HG03025 (cell line): ENCODE measurements at regions not wholly inside any gene's neighbourhood (a gene's known extent, or its start where the extent isn't known, plus 50 kb on each side); places are given as distances from the start of the nearest gene placed in this dataset.
A peak's percentile ranks its signal among the peaks of the same experiment; 100 is the strongest.
"Not testable (repeated sequence)": the region's sequence is repeated elsewhere in the genome, so short reads cannot be mapped to it uniquely, and the experiment has no call there.

Experiments
- ATAC-seq: cut with Tn5 transposase; IDR thresholded peaks from one replicate; pipeline ENCODE4 v1.9.1; 2021; ENCODE audit warnings: mild to moderate bottlenecking, moderate library complexity; ENCODE audit not compliant: unreplicated experiment, low FRiP score

DNA sequence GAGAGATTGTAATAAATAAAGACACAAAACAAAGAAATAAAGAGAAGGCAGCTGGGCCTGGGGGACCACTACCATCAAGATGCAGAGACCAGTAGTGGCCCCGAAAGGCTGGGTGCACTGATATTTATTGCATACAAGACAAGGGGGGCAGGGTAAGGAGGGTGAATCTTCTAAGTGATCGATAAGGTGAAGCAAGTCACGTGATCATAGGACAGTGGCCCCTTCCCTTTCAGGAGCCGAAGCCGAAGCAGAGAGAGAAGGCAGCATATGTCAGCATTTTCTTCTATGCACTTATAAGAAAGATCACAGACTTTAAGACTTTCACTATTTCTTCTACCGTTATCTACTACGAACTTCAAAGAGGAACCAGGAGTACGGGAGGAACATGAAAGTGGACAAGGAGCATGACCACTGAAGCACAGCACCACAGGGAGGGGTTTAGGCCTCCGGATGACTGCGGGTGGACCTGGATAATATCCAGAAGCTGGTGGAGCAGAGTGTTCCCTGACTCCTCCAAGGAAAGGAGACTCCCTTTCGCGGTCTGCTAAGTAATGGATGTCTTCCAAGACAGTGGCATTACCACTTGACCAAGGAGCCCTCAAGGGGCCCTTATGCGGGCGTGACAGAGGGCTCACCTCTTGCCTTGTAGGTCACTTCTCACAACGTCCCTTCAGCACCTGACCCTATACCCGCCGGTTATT lies 126.4 kb downstream of the RBM46 start:
- not testable (repeated sequence) for ATAC-seq

DNA sequence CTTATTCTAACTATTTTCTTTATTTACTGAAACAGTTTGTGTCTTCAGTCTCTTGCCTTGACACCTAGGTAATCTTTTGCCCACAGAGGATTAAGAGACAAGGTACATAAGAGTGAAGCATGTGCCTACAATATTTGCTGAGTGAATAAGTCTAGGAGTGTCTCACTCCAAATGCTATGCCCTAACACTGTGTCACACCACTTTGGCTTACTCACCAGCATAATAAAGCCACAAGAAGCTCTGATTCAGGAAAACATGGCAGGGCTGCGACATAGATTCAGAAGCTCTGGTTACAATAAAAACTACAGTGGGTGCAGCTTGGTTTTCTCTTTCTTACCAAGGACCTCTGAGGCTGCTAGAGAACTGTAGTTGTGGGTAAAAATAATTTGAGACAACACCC lies 127.1 kb downstream of the RBM46 start:
- ATAC-seq, result no peak

DNA sequence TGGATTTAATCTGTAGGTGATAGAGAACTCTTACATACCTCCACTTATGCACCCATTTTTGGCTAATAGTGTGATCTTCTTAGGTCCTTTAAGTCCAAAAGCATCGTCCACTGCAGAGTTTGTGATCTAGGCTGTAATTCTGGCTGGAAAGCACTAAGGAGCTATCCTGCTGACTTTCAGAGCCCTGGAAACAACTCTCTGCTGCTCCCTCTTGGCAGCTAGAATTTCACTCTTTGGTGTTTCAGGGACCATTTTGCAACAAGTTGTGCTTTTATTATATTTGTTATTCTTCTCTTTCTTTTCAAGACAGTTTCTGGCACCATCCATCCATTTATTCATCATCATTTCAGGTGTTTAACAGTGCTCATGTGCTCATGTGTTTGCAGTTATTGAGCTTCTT lies 130.0 kb downstream of the RBM46 start:
- no peak for ATAC-seq

DNA sequence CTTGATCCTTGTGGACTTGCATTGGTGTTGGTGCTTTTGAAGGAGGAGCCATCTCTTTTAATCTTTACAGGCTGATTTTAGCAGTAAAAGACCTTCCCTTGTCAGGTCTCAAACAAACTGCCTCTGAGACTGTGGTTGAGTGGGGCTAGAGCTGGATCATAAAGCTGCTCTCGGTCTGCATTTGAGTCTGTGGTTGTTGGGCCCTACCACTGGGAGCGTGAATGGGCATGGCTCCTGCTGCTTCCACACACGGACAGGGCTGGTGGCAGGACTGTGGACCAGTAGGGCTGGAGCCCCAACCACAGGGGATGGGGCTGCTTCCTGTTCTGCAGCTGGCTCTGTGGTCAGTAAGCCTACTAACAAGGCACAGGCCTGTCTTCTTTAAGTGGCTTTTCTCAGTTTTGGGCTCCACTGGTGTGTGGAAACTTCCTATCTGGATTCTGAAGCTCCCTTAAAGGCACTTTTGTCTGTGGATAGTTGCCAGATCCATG lies 130.6 kb downstream of the RBM46 start:
- ATAC-seq, result no peak

DNA sequence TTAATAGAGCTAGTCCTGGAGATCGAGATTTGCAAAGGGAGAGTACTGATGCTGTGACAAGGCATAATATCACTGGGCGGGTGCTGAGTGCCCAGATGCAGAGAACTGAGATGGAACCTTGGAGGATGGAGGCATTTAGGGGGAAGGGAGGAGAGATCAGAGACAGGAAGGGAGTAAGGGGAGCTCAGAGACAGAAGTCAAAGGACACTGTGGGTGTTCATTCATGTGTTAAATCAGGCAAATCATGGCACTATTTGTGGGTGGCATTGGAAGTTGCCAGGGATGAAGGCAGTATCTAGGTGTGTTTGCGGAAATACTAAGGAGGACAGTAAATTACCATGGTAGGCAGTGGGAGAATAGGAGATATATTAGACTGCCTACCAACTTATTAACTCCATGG lies 135.0 kb downstream of the RBM46 start:
- no peak for ATAC-seq

DNA sequence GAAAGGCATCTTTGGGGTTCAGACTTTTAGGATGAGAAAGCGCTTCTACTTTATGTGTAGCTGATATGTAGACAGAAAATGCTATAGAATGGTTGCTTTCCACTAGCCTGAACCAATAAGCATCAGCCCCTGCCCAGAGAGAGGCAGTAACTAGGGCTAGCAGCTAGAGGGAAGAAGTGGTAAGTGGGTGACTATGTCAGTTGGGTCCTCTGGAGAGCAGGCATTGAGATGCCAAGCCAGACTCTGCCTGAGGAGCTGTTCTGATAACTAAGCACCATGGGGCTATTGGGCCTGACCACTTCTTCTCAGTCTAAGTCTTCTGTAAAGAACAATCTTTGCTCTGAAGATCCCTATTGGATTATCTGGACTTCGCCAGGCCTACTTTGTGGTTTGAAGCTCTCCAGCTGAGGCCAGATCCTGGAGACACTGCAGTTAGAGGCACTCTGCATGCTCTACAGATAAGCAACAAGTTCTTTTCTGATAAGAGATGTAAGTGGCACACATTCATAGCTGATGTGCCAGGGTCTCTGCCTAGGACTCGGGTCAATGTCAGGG lies 146.1 kb downstream of the RBM46 start:
- ATAC-seq, result no peak

DNA sequence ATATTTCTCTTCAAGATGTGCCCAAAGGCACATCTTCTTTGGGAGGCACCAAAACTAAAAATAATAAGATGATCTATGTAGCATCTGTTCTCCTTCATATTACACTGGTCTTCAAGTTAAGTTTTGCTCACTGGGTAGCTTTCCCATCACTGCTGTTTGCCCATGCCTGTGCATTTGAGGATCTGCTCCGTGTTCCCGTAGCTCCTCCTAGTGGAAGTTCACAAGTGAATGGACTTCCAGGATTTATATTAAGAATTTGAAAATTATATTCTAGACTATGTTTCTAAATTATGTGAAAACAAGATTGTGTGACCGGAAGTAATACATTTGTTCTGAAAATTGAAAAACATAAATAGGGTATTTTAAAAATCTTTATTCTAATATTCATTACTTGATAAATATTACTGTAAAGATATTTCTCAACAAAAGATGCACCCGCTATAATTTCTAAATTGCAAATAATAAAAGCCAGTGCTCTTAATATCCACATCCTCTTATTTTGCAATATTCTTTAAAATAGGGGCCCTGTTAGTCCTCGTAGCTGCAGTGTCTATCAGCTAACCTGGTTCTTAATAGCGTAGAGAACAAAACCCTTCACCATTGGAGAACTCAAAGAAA lies 147.7 kb downstream of the RBM46 start:
- ATAC-seq, result no peak

DNA sequence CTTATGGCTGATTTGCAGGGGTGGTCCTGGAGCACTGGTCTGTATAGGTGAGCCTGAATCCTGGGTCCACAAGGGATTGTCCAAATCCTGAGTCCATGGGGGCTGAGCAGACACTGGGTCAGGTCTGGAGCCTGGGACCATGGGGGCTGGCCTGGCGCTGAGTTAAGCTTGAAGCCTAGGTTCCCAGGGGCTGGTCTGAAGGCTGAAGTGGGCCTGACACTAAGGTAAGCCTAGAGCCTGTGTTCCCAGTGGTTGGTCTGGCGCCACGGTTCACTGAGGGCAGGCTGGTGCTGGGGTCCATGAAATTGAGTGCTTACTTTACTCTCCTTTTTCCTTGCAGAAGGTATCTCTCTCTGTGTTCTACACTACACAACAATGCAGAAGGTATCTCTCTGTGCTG lies 155.8 kb downstream of the RBM46 start:
- no peak for ATAC-seq

DNA sequence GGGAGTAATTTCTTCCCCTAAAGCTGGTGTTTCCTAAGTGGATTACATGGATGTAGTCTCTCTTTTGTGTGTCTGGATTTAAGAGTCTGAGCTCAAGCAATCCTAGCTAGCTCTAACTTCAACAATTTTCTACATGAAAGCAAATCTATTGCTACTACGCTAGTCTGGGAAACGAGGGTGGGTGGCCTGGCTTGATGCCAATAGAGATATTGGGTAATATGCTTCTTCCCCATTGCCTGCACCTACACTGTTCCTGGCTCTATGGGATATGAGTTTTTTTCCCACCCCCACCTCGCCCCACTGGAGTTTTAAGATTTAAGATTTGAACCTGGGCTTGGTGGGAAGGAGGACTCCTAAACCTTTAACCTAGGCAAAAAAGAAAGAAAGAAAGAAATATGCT lies 158.8 kb downstream of the RBM46 start:
- ATAC-seq, result no peak

DNA sequence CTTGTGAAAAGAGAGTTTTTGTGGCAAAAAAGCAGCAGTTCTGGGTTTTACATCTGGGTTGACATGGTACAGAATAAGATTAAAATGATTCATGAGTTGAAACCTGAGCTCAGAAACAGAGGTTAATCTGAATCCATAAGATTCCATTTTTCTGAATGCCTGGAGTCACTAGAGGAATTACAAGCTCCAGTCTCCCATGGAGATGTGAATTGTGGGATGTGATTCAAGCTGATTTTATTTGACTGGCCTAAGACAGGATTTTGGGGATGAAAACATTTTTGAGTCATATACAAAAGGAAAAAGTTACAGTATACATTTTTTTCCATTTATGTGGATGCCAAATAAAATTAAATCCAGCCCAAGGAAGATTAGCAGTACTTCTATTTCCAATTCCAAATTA lies 161.1 kb downstream of the RBM46 start:
- ATAC-seq, result no peak

DNA sequence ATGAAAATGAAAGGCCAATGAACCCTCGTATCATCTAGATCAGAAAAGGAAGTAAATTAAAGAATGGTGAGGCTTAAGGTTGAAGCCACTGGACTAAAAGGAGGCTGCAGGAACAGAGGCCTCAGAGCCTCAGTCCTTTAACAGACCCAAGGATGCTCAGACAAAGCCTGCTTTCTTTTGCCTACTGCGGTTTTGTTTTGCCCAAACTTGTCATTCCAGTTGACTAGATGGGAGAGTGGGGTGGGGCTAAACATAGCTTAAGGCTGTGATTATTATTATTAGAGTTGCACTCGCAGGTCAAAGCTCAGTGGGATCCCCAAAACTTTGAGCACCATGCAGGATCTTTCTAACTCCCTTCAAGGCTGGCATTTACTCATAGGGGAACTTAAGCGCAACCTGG lies 163.9 kb downstream of the RBM46 start:
- ATAC-seq, result no peak

DNA sequence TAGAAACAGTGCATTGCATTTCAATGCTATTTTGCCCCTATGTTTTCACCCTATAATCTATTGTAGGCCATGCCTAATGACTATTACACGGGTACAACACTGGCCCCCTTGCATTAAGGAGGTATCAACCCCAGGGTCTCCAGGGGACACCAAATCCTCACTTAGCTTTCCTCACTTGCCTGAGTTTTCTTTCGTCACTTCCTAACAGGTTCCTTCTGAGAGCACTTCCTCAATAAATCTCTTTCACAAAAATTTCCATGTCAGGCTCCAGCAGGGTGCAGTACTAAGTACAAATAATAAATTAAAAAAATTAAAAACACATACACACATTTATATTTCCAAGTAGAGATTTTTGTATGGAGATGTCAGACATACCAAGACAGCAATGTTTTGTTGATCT lies 165.0 kb downstream of the RBM46 start:
- no peak for ATAC-seq

DNA sequence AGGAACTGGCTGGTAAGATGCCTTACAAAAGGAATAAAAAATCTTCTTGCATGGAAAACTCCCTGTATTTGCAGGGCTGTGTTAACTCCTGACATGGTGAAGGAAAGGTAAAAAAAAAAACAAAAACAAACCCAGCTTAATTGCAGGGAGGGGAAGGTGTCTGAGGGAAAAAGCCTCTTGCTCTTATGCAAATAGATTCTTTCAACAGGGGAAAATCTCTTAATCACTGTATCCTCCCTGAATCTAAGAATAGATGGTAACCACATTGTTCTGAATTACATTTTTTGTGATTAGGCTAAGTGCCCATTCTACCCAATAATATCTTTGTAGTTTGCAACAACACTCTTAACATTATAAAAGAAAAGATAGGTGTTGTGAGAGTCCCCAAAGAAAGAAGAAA lies 172.6 kb downstream of the RBM46 start:
- ATAC-seq, result no peak

DNA sequence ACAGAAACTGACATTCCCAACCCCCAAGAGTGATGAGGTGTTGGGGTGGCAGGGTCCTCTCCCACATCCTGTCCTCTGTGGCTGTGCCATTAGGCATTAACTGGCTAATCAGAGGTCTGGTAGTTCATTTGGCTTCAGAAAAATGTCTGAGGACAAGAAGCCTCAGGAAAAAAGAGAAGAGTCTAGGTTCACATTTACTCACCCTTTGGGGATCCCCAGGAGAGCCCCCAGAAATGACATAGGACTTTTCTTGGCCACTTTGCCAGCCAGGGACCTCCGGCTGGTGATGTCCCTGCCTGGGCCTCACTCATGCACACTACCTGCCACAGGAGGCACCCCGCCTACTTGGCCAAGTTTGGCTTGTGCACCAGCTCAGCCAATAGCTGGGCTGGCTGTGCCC lies 173.0 kb downstream of the RBM46 start:
- no peak for ATAC-seq

DNA sequence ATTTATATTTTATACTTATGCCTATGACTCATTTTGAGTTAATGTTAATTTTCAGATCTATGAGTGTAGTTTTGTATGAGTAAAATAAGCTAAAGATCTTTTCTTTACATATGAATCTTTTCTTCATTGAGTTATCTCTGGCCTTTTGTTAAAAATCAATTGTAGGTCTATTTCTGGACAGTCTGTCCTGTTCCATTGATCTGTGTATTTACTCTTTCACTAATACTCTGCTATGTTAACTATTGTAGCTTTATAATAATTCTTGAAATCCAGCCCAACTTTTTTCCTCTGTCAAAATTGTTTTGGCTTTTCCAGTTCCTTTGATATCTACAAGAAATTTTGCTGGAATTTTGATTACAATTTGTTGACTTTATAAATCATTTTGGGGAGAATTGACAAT lies 177.0 kb downstream of the RBM46 start:
- ATAC-seq, result no peak

DNA sequence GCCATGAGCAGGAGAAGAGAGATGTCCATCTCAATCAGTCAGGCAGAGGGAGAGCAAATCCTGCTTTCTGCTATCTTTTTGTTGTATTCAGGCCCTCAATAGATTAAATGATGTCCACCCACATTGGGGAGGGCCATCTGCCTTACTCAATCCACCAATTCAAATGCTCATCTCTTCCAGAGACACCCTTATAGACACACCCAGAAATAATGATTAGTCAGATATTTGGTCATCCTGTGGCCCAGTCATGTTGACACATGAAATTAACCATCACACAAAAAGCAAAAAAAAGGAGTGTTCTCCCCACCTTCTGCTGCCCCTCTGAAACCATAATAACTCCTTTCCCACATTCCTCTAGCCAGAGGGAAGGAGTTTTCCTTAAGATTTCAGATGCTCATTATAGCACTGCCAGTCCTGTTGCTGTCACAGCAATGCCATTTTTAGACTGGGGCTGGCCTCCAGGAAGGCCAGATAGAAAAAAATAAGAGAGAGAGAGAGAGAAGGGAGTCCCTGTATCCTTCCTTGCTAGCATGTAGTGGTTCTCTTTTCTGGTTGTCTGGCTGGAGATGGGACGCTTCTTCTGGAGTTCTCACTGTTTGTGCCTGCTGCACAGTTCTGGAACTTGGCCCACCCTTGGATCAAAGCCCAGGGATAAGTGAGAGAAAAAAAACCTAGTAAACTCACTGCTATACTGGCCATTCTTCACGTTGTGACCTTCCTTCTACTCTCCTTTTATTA lies 177.7 kb downstream of the RBM46 start:
- ATAC-seq, result no peak

DNA sequence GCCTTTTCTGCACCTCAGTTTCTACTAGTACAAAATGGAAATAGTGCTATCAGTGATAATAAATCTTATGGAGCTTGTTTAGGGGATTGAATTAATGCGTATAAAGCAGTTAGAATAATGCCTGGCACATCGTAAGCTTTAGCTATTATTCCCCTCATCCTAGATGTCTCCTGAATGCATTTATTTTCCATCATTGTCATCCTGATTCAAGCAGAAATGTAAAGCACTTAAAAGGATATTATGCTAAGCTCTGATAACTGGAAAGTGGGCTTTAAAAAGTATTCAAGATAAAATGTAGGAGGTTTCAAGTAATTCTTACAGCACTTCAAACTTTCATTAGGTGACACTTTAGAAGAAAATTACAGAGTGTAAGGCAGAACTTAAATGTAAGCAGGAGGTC lies 178.7 kb downstream of the RBM46 start:
- ATAC-seq, result no peak

DNA sequence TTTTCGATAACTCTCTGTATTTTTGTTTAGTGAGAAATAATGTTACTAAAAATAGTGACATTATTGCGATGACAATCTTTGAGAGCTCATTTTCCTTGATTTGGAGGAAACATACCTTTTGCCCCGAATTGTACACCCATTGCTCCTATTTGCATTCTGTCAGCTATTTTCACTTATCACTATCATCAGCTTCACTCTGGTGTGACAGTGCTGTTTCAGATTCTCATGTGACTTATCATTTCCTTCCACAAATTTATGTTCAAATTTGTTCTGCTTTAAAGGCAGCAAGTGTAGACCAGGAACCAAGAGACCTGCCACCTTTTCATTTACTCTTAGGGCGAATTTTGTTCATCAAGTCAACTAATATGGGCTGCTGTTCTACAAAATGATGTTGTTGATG lies 179.4 kb downstream of the RBM46 start:
- no peak for ATAC-seq

DNA sequence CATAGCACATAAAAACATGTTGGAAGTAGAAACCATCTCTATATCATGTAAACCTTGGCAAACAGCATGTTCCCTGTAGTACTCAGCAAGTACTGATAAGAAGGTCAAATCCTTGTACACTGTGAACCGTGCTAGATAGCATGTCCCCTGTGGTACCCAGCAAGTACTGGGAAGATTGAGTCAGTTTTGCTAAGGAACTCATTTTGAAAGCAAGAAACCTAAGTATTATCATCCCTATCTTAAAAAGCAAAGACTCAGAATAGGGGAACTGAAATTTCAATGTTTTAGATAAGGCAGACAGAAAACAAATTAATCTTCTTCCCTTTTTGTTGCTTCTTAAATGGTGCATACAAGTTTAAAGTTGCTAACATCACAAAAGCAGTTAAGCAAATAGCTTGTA lies 180.2 kb downstream of the RBM46 start:
- peak; percentile 96 for ATAC-seq

DNA sequence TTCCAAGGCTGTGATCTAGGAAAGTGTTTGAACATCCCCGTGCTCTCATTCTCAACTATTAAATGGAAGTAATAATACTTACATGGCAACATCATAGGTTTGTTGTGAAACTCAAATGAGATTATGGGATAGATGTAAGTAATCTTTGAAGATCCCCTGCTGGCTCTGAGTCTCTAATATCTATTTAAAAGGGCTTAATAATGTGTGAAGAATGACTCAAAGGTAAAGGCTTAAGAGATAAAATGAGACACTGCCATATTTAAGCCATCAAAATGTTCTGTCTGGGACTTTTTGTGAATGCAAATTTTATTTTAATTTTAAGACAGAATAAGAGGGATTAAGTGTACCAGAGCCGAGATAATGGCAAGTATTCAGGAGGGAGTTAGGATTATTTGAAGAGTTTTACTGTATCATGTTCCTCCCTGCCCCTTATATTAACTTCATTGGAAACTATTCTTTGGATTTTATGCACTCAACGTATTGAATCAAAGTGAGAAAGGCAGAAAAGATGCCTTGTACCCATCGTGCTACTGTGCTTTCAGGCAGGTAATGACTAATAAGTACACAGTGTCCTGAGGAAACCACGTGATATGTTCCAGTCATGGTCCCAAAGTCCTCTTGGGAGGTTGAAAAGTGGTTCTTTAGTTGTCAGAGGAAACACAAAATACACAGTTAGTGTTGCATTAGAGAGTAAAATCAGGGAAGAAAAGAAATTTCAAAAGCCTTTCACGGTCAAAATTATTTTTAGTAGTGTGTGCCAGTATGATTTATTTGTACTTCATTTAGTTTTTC lies 192.4 kb downstream of the RBM46 start:
- no peak for ATAC-seq

DNA sequence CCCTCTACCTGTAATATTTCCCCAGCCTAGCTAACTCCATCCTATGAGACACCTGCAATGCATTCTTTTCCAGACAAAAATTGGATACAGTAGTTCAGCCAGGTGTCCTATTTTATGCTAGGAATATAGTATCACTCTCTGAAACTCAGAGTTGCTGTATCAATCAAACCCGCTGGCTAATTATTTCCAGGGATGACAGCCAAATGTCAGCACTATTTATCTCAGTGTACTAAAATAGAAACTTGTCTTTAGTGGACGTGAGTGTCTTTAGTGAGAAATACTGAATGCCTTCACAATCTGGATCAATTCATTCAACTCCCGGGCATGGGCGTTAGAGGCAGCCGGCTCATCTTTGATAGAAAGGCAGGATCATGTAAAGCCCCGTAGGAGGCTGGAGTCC lies 196.2 kb downstream of the RBM46 start:
- ATAC-seq, result no peak
